Stimulated activated naive CD8-positive, alpha-beta T cell treated with anti-CD3 and anti-CD28 coated beads, Interleukin-15, amount 100 ng/mL, for 72 hours (primary cell): ENCODE measurements at regions not wholly inside any gene's neighbourhood (a gene's known extent, or its start where the extent isn't known, plus 50 kb on each side); places are given as distances from the start of the nearest gene placed in this dataset.
A peak's percentile ranks its signal among the peaks of the same experiment; 100 is the strongest.

ENCODE experiments used
- ATAC-seq: fragments of 150-1000 bp; cut with Tn5 transposase; 2 replicates; pipeline ENCODE4 v1.10.0; 2021; ENCODE audit warnings: mild to moderate bottlenecking, moderate library complexity
- DNase-seq, 2 donors: peaks; one replicate each; pipeline ENCODE4 v3.0.0; 2021 to 2022
- H3K27ac Mint-ChIP-seq, 2 donors: one replicate each; pipeline ENCODE4 v1.8.0; 2022; ENCODE audit warnings: mild to moderate bottlenecking in 2 of 2, mixed read lengths in 2 of 2, moderate library complexity in 2 of 2
- H3K27me3 Mint-ChIP-seq: one replicate; pipeline ENCODE4 v1.8.0; 2022; ENCODE audit warnings: mixed read lengths
- H3K4me1 Mint-ChIP-seq: one replicate; pipeline ENCODE4 v1.8.0; 2022; ENCODE audit warnings: mild to moderate bottlenecking, mixed read lengths
- H3K4me3 Mint-ChIP-seq, 2 donors: one replicate each; pipeline ENCODE4 v1.8.0; 2022; ENCODE audit warnings: mild to moderate bottlenecking in 2 of 2, mixed read lengths in 2 of 2, moderate library complexity in 1 of 2
- H3K9me3 Mint-ChIP-seq, 2 donors: one replicate each; pipeline ENCODE4 v1.8.0; 2022; ENCODE audit warnings: mixed read lengths in 2 of 2

DNA sequence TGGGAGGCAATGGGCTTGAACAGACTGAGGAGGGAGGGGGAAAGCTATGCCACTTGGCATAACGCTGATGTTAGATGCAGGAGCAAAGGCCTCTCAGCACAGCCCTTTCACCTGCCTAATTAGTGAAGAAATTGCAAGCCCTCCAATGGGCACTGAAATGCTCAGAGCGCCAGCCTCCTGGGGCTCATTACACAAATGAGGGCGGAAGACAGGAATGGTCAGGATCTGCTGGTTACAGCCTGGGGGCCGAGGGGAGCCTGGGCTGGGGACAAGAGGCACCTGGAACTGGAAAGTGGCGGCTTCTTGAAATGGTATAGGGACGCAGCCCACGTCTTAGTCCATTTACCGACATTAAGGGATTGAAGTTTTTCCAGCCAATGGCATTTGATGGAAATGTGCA, 50.2 kb upstream of the PLET1 start:
- no peak for ATAC-seq
- no peak for DNase-seq
- H3K27me3 Mint-ChIP-seq, result no peaks in the 10 kb centered on the region
- H3K4me1 Mint-ChIP-seq, result peaks cover 10% of the 10 kb centered on the region
- H3K4me3 Mint-ChIP-seq, result no peak overlapping the region
- H3K27ac Mint-ChIP-seq, result no peak overlapping the region
- peaks cover 6 to 10% of the 10 kb centered on the region in 2 donors for H3K9me3 Mint-ChIP-seq

DNA sequence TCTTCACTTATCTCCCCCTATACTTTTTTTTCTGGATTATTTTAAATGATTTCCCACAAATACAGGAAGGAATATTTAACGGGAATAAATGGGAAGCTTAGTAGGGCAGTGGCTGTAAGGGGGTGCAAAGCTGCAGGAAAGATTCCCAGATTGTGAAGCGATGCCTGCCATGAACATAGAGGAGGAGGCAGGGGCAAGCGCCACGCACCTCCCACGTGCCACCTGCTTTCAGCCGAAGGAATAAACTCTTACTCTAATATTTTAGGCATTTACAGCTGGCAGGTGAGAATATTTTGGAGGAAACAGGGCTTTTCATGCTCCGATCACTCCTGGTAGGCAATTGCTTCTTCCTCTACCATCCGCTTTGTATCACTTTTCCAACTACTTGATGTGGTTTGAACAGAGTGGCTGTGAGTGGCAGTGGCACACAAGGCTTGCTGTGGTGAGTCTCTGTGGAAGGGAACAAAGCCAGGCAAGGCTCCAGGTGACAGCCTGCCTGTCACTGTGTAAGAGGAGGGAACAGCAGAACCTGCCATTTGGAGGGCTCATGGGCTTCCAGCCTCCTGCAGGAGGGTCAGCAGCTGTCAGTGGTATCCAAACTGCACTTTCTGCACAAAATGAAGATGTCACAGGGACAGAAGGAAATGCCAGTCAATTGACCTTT, 54.5 kb upstream of the PLET1 start:
- no peaks in the 10 kb centered on the region for H3K27me3 Mint-ChIP-seq
- no peak overlapping the region for H3K4me3 Mint-ChIP-seq
- peaks cover 11% of the 10 kb centered on the region for H3K4me1 Mint-ChIP-seq
- no peak for ATAC-seq
- no peak for DNase-seq
- no peaks in the 10 kb centered on the region for H3K9me3 Mint-ChIP-seq
- H3K27ac Mint-ChIP-seq, result no peak overlapping the region

DNA sequence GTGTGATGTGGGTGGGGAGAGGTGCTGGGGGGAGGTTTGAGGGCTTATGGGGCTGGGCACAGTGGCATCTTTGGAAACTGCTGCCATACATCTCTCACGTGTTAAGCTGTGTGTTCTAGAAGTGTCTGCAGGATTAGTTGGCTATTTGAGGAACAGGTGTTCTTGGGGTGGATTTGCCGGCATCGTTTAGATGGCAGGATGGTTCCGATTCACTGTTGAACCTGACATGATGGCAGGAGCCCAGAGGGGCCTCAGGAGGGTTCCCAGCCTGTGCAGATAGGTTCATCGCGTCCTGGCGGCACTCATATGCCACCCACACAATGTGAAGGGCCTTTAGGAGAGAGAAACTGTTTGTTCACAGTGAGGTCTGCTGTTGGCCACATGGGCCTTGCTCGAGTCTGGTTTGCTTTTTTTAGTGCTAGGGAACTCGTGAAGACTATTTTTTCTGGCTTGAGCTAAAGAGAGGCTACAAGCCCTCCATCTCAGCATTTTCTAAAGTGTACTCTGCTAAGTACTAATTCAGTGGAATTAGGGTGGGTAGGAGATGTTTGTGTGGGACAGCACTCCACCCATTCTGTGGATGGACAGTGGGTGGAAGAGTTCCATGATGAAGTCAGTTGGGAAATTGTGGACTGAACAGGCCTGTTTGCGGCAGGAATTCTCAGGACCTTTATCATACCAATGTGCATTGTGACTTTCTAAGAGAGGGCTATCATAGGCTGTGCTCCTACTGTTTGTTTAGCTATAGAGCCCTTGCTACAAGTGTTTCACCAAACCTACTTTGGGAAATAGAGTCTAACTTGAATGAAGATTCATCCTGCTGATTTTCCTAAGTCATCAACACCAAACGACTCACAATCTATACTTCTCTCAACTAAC, 55.4 kb upstream of the PLET1 start:
- no peak for ATAC-seq
- H3K27me3 Mint-ChIP-seq, result no peaks in the 10 kb centered on the region
- no peak for DNase-seq
- no peaks in the 10 kb centered on the region for H3K9me3 Mint-ChIP-seq
- H3K4me1 Mint-ChIP-seq, result peaks cover 12% of the 10 kb centered on the region
- peak overlapping the region in 1 of 2 donors; percentile 43 for H3K27ac Mint-ChIP-seq
- H3K4me3 Mint-ChIP-seq, result no peak overlapping the region

DNA sequence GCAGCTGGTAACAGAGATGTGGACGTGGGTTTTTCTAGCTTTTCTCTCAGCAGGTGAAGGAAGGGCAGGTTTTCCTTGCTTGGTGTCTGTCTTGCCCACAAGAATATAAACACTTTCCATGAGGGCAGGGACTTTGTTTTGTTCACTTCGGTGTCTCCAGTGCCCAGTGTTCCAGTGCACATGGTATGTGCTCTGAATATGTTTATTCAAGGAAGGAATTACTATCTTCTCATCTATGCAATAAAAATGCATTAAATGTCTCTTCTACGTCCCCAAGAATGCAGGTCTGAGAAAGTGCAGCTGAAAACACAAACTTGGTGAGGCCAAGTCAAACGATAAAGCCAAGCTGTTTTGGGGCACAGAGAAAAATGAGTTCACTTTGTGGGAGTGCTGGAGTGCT, 56.3 kb upstream of the PLET1 start:
- DNase-seq, result no peak
- no peaks in the 10 kb centered on the region for H3K9me3 Mint-ChIP-seq
- peaks cover 20% of the 10 kb centered on the region for H3K4me1 Mint-ChIP-seq
- H3K27ac Mint-ChIP-seq, result no peak overlapping the region
- no peaks in the 10 kb centered on the region for H3K27me3 Mint-ChIP-seq
- H3K4me3 Mint-ChIP-seq, result no peak overlapping the region
- ATAC-seq, result no peak

DNA sequence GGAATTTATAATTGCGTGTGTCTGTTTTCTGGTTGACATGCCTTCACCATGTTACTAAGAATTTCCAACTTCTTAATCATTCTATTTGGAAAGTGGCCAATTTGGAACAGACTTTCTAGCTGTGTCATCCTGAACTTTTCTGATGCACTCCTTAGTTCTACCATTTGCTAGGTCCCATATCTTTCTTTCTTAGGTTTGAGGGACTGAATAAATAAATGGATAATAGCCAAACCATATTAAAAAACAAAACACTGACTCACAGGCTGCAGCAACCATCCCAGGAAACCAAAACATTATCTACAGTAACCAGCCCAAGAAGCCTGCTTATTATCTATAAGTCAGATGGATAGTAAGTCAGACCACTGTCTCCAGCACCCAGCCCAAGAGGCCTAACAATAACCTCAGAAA, 57.5 kb upstream of the PLET1 start:
- ATAC-seq, result no peak
- Mint-ChIP-seq H3K4me3 (no peak overlapping the region), H3K27ac (no peak overlapping the region), H3K9me3 (no peaks in the 10 kb centered on the region), H3K27me3 (no peaks in the 10 kb centered on the region), H3K4me1 (peaks cover 26% of the 10 kb centered on the region)
- DNase-seq, result no peak

- H3K27ac Mint-ChIP-seq, result no peak overlapping the region
- DNase-seq (no peak), ATAC-seq (no peak)
- H3K27me3 Mint-ChIP-seq, result no peaks in the 10 kb centered on the region
- peaks cover 26% of the 10 kb centered on the region for H3K4me1 Mint-ChIP-seq
- H3K9me3 Mint-ChIP-seq, result no peaks in the 10 kb centered on the region
- no peak overlapping the region for H3K4me3 Mint-ChIP-seq
Measured at GRCh38 chr11:112318661-112319060, 58.0 kb upstream of the PLET1 start.

GRCh38 chr11:112320668-112321067, 60.0 kb upstream of the PLET1 start:
- Mint-ChIP-seq H3K4me1 (peaks cover 18% of the 10 kb centered on the region), H3K4me3 (no peak overlapping the region), H3K9me3 (no peaks in the 10 kb centered on the region), H3K27ac (peak overlapping the region in 1 of 2 donors; percentile 5), H3K27me3 (no peaks in the 10 kb centered on the region)
- DNase-seq, result no peak
- ATAC-seq, result no peak

DNA sequence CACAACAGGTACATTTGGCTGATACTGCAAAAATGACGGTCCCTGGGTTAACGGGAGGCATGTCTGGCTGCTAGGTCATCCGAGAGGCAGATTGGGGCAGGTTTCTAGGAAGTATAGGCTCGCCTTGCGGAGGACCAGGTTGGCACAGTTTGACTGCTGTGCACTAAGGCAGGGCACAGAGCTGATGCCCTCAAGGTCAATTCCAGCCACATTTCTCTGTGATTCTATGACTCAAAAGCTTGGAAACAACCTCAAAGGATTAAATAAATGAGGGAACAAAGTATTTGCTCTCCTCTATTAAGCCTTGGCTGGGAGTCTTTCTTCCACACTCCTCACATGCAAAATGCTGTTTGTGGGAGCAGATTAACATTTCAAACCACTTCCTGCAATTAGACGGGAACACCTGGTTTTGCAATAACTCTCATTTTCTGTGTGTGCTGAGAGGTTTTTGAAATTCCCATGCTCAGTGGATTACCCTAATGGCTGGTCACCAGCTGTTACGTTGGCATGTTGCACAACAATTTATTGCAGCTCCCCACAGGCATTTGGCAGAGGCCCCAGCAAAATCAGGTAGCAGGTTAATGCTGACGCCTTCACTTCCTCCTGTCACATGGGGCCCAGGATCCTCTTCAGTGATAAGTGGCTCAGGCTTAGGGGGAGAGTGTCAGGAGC, 61.0 kb upstream of the PLET1 start:
- DNase-seq (peak in 1 of 2 donors; percentile 21), ATAC-seq (peak; percentile 68)
- no peaks in the 10 kb centered on the region for H3K27me3 Mint-ChIP-seq
- peak overlapping the region; percentile 59 to 93 for H3K27ac Mint-ChIP-seq
- H3K9me3 Mint-ChIP-seq, result peaks cover 0 to 5% of the 10 kb centered on the region in 2 donors
- no peak overlapping the region for H3K4me3 Mint-ChIP-seq
- H3K4me1 Mint-ChIP-seq, result peaks cover 15% of the 10 kb centered on the region

DNA sequence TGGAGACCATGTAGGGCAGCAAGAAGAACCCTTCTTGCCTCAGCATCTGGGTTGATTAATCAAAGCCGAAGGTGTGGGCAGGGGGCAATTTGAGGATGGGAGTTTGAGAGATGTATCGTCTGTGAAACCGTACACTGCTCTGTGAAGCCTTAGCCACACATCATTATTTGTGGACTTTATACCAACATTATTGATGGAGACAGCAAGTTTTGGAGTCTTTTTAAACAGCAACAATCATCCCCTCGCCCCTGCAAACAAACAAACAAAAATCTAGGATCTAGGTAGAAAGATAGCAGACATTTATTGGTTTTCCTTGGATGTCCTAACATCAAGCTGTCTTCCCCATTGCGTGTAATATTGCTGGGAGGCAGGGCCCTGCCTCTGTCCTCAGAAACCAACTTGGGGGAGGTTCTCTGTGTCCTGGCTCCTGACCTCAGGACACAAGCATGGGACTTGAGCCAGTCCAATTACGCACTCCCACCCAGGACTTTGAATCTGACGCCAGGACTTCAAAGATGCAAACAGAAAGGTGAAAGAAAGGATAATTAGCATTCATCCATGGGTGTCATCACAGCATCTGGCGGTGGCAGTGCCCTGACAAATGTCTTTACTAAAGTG, 61.6 kb upstream of the PLET1 start:
- no peaks in the 10 kb centered on the region for H3K27me3 Mint-ChIP-seq
- peak; percentile 7 for ATAC-seq
- H3K27ac Mint-ChIP-seq, result peak overlapping the region in 1 of 2 donors; percentile 93
- peaks cover 0 to 7% of the 10 kb centered on the region in 2 donors for H3K9me3 Mint-ChIP-seq
- no peak for DNase-seq
- no peak overlapping the region for H3K4me3 Mint-ChIP-seq
- H3K4me1 Mint-ChIP-seq, result peaks cover 15% of the 10 kb centered on the region

DNA sequence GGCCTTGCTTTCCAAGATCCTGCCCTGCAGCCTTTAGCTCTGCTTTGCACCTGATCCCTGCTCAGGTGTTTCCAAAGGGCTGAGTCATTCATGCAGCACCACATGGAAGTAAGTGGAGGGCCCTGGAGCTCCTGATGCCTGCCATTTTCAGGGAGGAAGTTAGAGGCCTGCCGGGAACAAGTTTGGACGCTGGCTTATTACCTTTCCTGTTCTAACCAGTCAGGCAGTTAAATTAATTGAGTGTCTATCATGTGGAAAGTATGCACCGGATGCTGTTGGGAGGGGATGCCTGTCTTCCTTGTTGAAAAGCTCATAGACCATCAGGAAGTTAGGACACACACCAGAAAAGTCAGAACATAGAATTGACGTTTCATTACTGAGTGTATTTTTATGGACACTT, 73.7 kb upstream of the PLET1 start:
- Mint-ChIP-seq H3K27me3 (no peaks in the 10 kb centered on the region), H3K4me3 (no peak overlapping the region), H3K27ac (no peak overlapping the region), H3K4me1 (no peaks in the 10 kb centered on the region), H3K9me3 (peaks cover 0 to 14% of the 10 kb centered on the region in 2 donors)
- DNase-seq (no peak), ATAC-seq (no peak)

- H3K27ac Mint-ChIP-seq, result no peak overlapping the region
- H3K27me3 Mint-ChIP-seq, result no peaks in the 10 kb centered on the region
- ATAC-seq (no peak), DNase-seq (no peak)
- no peak overlapping the region for H3K4me3 Mint-ChIP-seq
- no peaks in the 10 kb centered on the region for H3K4me1 Mint-ChIP-seq
- peaks cover 0 to 7% of the 10 kb centered on the region in 2 donors for H3K9me3 Mint-ChIP-seq
Measured at GRCh38 chr11:112336356-112336886, 75.8 kb upstream of the PLET1 start.

GRCh38 chr11:112339566-112339965, 78.9 kb upstream of the PLET1 start:
- H3K4me1 Mint-ChIP-seq, result no peaks in the 10 kb centered on the region
- ATAC-seq, result no peak
- no peak for DNase-seq

DNA sequence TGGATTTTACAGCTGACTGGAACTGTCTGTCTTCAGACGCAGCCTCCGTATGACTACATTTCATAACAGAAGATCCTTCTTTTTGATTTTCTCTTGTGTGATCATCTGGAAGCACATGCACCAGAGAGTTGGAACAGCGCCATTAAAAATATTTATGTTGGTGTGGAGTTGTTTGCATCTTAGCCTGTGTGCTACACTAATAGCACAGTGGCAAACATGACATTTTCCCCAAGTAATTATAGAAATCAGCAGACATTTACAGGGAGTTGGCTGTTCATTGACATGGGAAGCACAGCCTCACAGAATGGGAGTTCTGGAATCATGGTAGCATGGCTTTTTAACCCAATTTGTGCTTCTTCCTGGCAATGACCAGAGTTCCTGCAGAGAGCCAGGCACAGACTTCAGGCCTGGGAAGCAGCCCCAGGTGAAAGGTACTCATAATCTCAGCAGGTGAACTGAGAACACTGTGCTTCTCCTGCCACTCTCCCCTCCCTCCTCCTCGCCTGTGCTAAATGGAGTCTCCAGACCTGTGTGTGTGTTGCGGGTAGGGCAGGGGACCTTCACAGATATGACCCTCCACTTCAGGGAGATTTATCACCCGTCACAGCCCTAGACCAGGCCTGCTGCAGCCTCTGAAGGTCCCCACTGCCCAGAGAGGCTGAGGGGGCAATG, 82.8 kb upstream of the PLET1 start:
- ATAC-seq (no peak), DNase-seq (no peak)
- Mint-ChIP-seq H3K9me3 (no peaks in the 10 kb centered on the region), H3K4me1 (peaks cover 7% of the 10 kb centered on the region), H3K27ac (peak overlapping the region in 1 of 2 donors; percentile 57), H3K27me3 (no peaks in the 10 kb centered on the region), H3K4me3 (no peak overlapping the region)

More at GRCh38 chr11:112339566-112339965, 78.9 kb upstream of the PLET1 start:
- H3K4me3 Mint-ChIP-seq, result no peak overlapping the region
- peaks cover 0 to 7% of the 10 kb centered on the region in 2 donors for H3K9me3 Mint-ChIP-seq
- no peaks in the 10 kb centered on the region for H3K27me3 Mint-ChIP-seq
- no peak overlapping the region for H3K27ac Mint-ChIP-seq

GRCh38 chr11:112344040-112344413, 83.4 kb upstream of the PLET1 start:
- H3K4me3 Mint-ChIP-seq, result no peak overlapping the region
- no peak for ATAC-seq
- no peaks in the 10 kb centered on the region for H3K9me3 Mint-ChIP-seq
- no peaks in the 10 kb centered on the region for H3K27me3 Mint-ChIP-seq
- no peak overlapping the region for H3K27ac Mint-ChIP-seq
- no peak for DNase-seq
- H3K4me1 Mint-ChIP-seq, result peaks cover 12% of the 10 kb centered on the region

DNA sequence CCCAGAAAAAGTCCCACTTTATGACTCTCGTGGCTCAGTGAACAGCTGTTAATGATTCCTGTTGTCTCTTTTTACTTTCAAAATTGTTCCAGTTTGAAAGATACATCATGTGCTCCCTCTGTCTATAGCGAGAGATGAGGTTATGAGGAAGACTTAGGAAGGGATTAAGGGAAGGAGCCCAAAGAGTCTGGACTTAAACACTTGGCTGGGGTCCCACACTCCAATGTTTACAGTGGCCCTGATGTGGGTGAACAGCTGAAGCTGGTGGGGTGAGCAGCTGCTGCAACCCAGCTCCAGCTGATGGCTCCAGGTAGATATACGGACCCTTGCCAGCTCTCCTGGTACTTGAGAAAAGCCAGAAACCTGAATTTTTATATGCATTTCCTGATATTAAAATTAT, 84.5 kb upstream of the PLET1 start:
- Mint-ChIP-seq H3K27me3 (no peaks in the 10 kb centered on the region), H3K27ac (no peak overlapping the region), H3K4me3 (no peak overlapping the region), H3K4me1 (peaks cover 12% of the 10 kb centered on the region), H3K9me3 (no peaks in the 10 kb centered on the region)
- no peak for DNase-seq
- ATAC-seq, result no peak
